ENCODE measurements at regions not wholly inside any gene's neighbourhood (a gene's known extent, or its start where the extent isn't known, plus 50 kb on each side); places are given as distances from the start of the nearest gene placed in this dataset.

DNA sequence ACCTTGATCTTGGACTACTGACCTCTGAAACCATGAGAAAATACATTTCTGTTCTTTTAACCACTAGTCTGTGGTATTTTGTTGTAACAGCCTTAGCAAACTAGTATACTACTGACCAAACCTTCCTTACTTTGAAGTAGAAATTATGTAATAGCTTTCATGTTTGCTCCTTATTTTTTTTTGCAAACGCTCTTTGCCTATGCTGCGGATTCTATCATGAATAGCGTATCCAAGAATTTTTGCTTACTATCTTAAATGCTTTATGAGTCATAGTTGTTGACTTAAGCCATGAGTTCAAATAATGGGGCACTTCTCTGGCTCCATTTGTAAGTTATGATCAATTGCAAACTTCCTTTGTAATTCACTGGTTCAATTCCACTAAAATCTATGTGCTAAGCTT is 154.8 kb upstream of the CYLC2 start:
- in situ Hi-C loops (cut with HindIII; ENCODE audit: low pct_unique_long_range_greater_than_20kb, low sequenced_read_pairs) (no loop called here), intact Hi-C loops (cut with micrococcal nuclease; ENCODE audit: unreplicated experiment) (no loop called here)
- no peak for ATAC-seq
- ChIA-PET POLR2A (no interaction called here), CTCF (no interaction called here)
- no TSS peak for BruUV-seq (replicated peaks)
- DNase-seq (ENCODE audit: low read depth, low spot score), result no peak
- Histone ChIP-seq H3K4me1 (ENCODE audit: control insufficient read depth, insufficient read depth, low read length) (no peaks in the 10 kb centered on the region), H3K9me3 (ENCODE audit: control insufficient read depth, insufficient read depth, low read depth, low read length) (no peaks in the 10 kb centered on the region), H3K27me3 (ENCODE audit: control insufficient read depth, insufficient read depth, low read length) (no peaks in the 10 kb centered on the region), H3K4me3 (ENCODE audit: low read depth in 2 of 2, low read length in 2 of 2) (no peak overlapping the region), H3K27ac (ENCODE audit: low read length) (no peak overlapping the region), H3K36me3 (ENCODE audit: control insufficient read depth, insufficient read depth, low read length) (no peaks in the 10 kb centered on the region)
- TF ChIP-seq POLR2AphosphoS5 (IDR thresholded peaks at IDR 0.05; ENCODE audit: low read depth, low read length) (no peak), SIN3A (IDR thresholded peaks at IDR 0.05; ENCODE audit: borderline replicate concordance, insufficient read depth, low read depth, low read length) (no peak)
- TF ChIP-seq, protein P1, sequence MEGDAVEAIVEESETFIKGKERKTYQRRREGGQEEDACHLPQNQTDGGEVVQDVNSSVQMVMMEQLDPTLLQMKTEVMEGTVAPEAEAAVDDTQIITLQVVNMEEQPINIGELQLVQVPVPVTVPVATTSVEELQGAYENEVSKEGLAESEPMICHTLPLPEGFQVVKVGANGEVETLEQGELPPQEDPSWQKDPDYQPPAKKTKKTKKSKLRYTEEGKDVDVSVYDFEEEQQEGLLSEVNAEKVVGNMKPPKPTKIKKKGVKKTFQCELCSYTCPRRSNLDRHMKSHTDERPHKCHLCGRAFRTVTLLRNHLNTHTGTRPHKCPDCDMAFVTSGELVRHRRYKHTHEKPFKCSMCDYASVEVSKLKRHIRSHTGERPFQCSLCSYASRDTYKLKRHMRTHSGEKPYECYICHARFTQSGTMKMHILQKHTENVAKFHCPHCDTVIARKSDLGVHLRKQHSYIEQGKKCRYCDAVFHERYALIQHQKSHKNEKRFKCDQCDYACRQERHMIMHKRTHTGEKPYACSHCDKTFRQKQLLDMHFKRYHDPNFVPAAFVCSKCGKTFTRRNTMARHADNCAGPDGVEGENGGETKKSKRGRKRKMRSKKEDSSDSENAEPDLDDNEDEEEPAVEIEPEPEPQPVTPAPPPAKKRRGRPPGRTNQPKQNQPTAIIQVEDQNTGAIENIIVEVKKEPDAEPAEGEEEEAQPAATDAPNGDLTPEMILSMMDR (IDR thresholded peaks at IDR 0.05), result no peak

DNA sequence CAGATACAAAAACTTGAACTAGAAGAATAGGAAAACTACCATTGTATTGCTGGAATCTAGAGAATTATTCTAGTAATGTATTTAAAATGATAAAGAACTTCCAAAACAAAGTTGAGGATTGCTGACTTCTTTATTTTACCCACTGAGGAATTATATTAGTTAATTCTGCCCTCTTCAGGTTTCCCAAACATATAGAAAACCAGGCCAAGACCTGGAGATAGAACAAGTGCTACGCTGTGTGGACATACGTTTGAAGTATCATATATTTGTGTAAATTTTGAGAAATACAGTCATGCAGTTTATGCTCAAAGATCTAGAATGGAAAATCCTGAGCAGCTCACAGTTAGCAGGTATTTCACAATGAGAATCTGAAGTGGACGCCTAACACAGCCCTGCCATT is 162.3 kb upstream of the CYLC2 start:
- no peaks in the 10 kb centered on the region for H3K36me3 ChIP-seq (ENCODE audit: control insufficient read depth, insufficient read depth, low read length)
- no peaks in the 10 kb centered on the region for H3K4me1 ChIP-seq (ENCODE audit: control insufficient read depth, insufficient read depth, low read length)
- ATAC-seq (no peak), DNase-seq (ENCODE audit: low read depth, low spot score) (no peak)
- no peak overlapping the region for H3K4me3 ChIP-seq (ENCODE audit: low read depth in 2 of 2, low read length in 2 of 2)
- TF ChIP-seq POLR2AphosphoS5 (IDR thresholded peaks at IDR 0.05; ENCODE audit: low read depth, low read length) (no peak), SIN3A (IDR thresholded peaks at IDR 0.05; ENCODE audit: borderline replicate concordance, insufficient read depth, low read depth, low read length) (no peak), TCF7L2 (IDR thresholded peaks at IDR 0.05; ENCODE audit: low read depth, low read length) (no peak)
- TF ChIP-seq, protein P1 (IDR thresholded peaks at IDR 0.05), result no peak
- TF ChIP-seq, protein P2, sequence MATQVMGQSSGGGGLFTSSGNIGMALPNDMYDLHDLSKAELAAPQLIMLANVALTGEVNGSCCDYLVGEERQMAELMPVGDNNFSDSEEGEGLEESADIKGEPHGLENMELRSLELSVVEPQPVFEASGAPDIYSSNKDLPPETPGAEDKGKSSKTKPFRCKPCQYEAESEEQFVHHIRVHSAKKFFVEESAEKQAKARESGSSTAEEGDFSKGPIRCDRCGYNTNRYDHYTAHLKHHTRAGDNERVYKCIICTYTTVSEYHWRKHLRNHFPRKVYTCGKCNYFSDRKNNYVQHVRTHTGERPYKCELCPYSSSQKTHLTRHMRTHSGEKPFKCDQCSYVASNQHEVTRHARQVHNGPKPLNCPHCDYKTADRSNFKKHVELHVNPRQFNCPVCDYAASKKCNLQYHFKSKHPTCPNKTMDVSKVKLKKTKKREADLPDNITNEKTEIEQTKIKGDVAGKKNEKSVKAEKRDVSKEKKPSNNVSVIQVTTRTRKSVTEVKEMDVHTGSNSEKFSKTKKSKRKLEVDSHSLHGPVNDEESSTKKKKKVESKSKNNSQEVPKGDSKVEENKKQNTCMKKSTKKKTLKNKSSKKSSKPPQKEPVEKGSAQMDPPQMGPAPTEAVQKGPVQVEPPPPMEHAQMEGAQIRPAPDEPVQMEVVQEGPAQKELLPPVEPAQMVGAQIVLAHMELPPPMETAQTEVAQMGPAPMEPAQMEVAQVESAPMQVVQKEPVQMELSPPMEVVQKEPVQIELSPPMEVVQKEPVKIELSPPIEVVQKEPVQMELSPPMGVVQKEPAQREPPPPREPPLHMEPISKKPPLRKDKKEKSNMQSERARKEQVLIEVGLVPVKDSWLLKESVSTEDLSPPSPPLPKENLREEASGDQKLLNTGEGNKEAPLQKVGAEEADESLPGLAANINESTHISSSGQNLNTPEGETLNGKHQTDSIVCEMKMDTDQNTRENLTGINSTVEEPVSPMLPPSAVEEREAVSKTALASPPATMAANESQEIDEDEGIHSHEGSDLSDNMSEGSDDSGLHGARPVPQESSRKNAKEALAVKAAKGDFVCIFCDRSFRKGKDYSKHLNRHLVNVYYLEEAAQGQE (IDR thresholded peaks at IDR 0.05; ENCODE audit: insufficient read depth in 1 of 2, low read depth in 2 of 2, low read length in 1 of 2), result no peak
- H3K9me3 ChIP-seq (ENCODE audit: control insufficient read depth, insufficient read depth, low read depth, low read length), result no peaks in the 10 kb centered on the region
- H3K27ac ChIP-seq (ENCODE audit: low read length), result no peak overlapping the region
- in situ Hi-C loops (cut with HindIII; ENCODE audit: low pct_unique_long_range_greater_than_20kb, low sequenced_read_pairs) (no loop called here), intact Hi-C loops (cut with micrococcal nuclease; ENCODE audit: unreplicated experiment) (no loop called here)
- ChIA-PET POLR2A (no interaction called here), CTCF (no interaction called here)
- no peaks in the 10 kb centered on the region for H3K27me3 ChIP-seq (ENCODE audit: control insufficient read depth, insufficient read depth, low read length)
- no TSS peak for BruUV-seq (replicated peaks)

DNA sequence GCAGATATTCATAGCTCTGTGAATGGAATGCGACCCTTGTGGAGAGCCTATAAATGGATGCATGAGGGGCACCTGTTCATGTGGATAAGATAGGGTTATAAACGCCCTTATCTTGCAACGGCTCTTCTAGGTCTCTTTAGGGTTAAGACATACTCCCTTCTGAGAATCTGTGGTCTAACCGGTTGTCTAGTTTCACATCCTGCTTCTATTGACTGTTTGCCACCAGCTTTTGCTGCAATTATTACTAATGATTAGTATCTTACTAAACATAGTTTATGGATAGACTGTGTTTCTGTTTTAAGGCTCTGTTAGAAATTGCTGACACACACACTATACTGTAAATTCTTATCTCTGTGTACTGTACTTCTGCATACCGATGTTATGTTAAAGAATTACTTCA is 198.9 kb upstream of the CYLC2 start:
- H3K27me3 ChIP-seq (ENCODE audit: control insufficient read depth, insufficient read depth, low read length), result no peaks in the 10 kb centered on the region
- H3K9me3 ChIP-seq (ENCODE audit: control insufficient read depth, insufficient read depth, low read depth, low read length), result no peaks in the 10 kb centered on the region
- ChIA-PET CTCF (no interaction called here), POLR2A (no interaction called here)
- ATAC-seq, result no peak
- TF ChIP-seq SIN3A (IDR thresholded peaks at IDR 0.05; ENCODE audit: borderline replicate concordance, insufficient read depth, low read depth, low read length) (no peak), TCF7L2 (IDR thresholded peaks at IDR 0.05; ENCODE audit: low read depth, low read length) (no peak), POLR2AphosphoS5 (IDR thresholded peaks at IDR 0.05; ENCODE audit: low read depth, low read length) (no peak)
- TF ChIP-seq, protein P1 (IDR thresholded peaks at IDR 0.05), result no peak
- TF ChIP-seq, protein P2 (IDR thresholded peaks at IDR 0.05; ENCODE audit: insufficient read depth in 1 of 2, low read depth in 2 of 2, low read length in 1 of 2), result no peak
- no peaks in the 10 kb centered on the region for H3K36me3 ChIP-seq (ENCODE audit: control insufficient read depth, insufficient read depth, low read length)
- no peak overlapping the region for H3K4me3 ChIP-seq (ENCODE audit: low read depth in 2 of 2, low read length in 2 of 2)
- no peak overlapping the region for H3K27ac ChIP-seq (ENCODE audit: low read length)
- no peak for DNase-seq (ENCODE audit: low read depth, low spot score)
- no peaks in the 10 kb centered on the region for H3K4me1 ChIP-seq (ENCODE audit: control insufficient read depth, insufficient read depth, low read length)
- in situ Hi-C loops (cut with HindIII; ENCODE audit: low pct_unique_long_range_greater_than_20kb, low sequenced_read_pairs) (no loop called here), intact Hi-C loops (cut with micrococcal nuclease; ENCODE audit: unreplicated experiment) (no loop called here)
- BruUV-seq (replicated peaks), result no TSS peak
